HAP-1 (cell line): ENCODE measurements at regions not wholly inside any gene's neighbourhood (a gene's known extent, or its start where the extent isn't known, plus 50 kb on each side); places are given as distances from the start of the nearest gene placed in this dataset.

Experiments used
- DNase-seq, 2 experiments: peaks; one replicate each; pipeline ENCODE4 v3.0.0-alpha.2; 2016 to 2020; ENCODE audit warnings: low spot score in 2 of 2
- H3K27me3 ChIP-seq: fragments of 250-450 bp; sonication (Bioruptor Pico); 2 replicates; pipeline ENCODE4 v1.5.1; 2020; ENCODE audit warnings: low read depth, mild to moderate bottlenecking, moderate library complexity
- H3K36me3 ChIP-seq: fragments of 250-450 bp; sonication (Bioruptor Pico); replicated peaks from 2 replicates; pipeline ENCODE4 v1.5.1; 2020; ENCODE audit warnings: mild to moderate bottlenecking
- H3K4me1 ChIP-seq: fragments of 250-450 bp; sonication (Bioruptor Pico); 2 replicates; pipeline ENCODE4 v1.5.1; 2020; ENCODE audit warnings: mild to moderate bottlenecking
- H3K4me3 ChIP-seq: fragments of 250-450 bp; sonication (Bioruptor Pico); 2 replicates; pipeline ENCODE4 v1.5.1; 2020; ENCODE audit warnings: mild to moderate bottlenecking, moderate library complexity
- H3K9me3 ChIP-seq: fragments of 250-450 bp; sonication (Bioruptor Pico); 2 replicates; pipeline ENCODE4 v1.5.1; 2020; ENCODE audit warnings: mild to moderate bottlenecking, moderate library complexity
- in situ Hi-C: fragments of 300-500 bp; cut with MboI; formaldehyde crosslinking; loops from 3 replicates; pipeline ENCODE4 v1.14.3; 2020; ENCODE audit warnings: low sequenced_read_pairs, inconsistent platforms, mixed read lengths

- in situ Hi-C loops, result no loop called here
- no peaks in the 10 kb centered on the region; the same call in 1 of the 2 replicates for H3K27me3 ChIP-seq
Observed at GRCh38 chr10:21213381-21213780, 312.1 kb downstream of the SKIDA1 start.

GRCh38 chr10:21212912-21213311, 312.6 kb downstream of the SKIDA1 start:
- peaks cover 2% of the 10 kb centered on the region; the same call in 1 of the 2 replicates for H3K9me3 ChIP-seq

More at GRCh38 chr10:21213381-21213780, 312.1 kb downstream of the SKIDA1 start:
- no peaks in the 10 kb centered on the region for H3K4me1 ChIP-seq
- no peak overlapping the region for H3K4me3 ChIP-seq
- peaks cover 2% of the 10 kb centered on the region for H3K9me3 ChIP-seq
- no peak for DNase-seq
- no peaks in the 10 kb centered on the region for H3K36me3 ChIP-seq

GRCh38 chr10:21212348-21212747, 313.1 kb downstream of the SKIDA1 start:
- Histone ChIP-seq H3K27me3 (no peaks in the 10 kb centered on the region; the same call in 1 of the 2 replicates), H3K36me3 (no peaks in the 10 kb centered on the region), H3K9me3 (peaks cover 2% of the 10 kb centered on the region; the same call in 1 of the 2 replicates), H3K4me3 (no peak overlapping the region), H3K4me1 (no peaks in the 10 kb centered on the region)
- in situ Hi-C loops, result no loop called here
- DNase-seq, result no peak

More at GRCh38 chr10:21212912-21213311, 312.6 kb downstream of the SKIDA1 start:
- Histone ChIP-seq H3K4me3 (no peak overlapping the region), H3K27me3 (no peaks in the 10 kb centered on the region; the same call in 1 of the 2 replicates), H3K4me1 (no peaks in the 10 kb centered on the region), H3K36me3 (no peaks in the 10 kb centered on the region)
- DNase-seq, result no peak
- in situ Hi-C loops, result no loop called here

GRCh38 chr10:21209495-21209894, 312.4 kb upstream of the NEBL start:
- Histone ChIP-seq H3K9me3 (no peaks in the 10 kb centered on the region), H3K36me3 (no peaks in the 10 kb centered on the region), H3K4me1 (no peaks in the 10 kb centered on the region), H3K27me3 (no peaks in the 10 kb centered on the region; the same call in 1 of the 2 replicates), H3K4me3 (no peak overlapping the region)
- in situ Hi-C loops, result no loop called here
- no peak for DNase-seq

GRCh38 chr10:21208666-21209316, 311.7 kb upstream of the NEBL start:
- H3K4me1 ChIP-seq, result no peaks in the 10 kb centered on the region
- in situ Hi-C loops, result no loop called here

GRCh38 chr10:21207852-21208646, 310.9 kb upstream of the NEBL start:
- no peaks in the 10 kb centered on the region for H3K4me1 ChIP-seq
- DNase-seq, result no peak
- no peaks in the 10 kb centered on the region; the same call in 1 of the 2 replicates for H3K27me3 ChIP-seq
- in situ Hi-C loops, result no loop called here
- H3K9me3 ChIP-seq, result no peaks in the 10 kb centered on the region
- no peaks in the 10 kb centered on the region for H3K36me3 ChIP-seq
- no peak overlapping the region for H3K4me3 ChIP-seq

More at GRCh38 chr10:21208666-21209316, 311.7 kb upstream of the NEBL start:
- no peaks in the 10 kb centered on the region for H3K36me3 ChIP-seq
- no peak for DNase-seq
- no peaks in the 10 kb centered on the region for H3K9me3 ChIP-seq
- no peak overlapping the region for H3K4me3 ChIP-seq
- no peaks in the 10 kb centered on the region; the same call in 1 of the 2 replicates for H3K27me3 ChIP-seq

- no peak overlapping the region for H3K4me3 ChIP-seq
- no peaks in the 10 kb centered on the region for H3K36me3 ChIP-seq
- peaks cover 2% of the 10 kb centered on the region; the same call in 1 of the 2 replicates for H3K27me3 ChIP-seq
- DNase-seq, result no peak
- in situ Hi-C loops, result no loop called here
- no peaks in the 10 kb centered on the region for H3K4me1 ChIP-seq
- no peaks in the 10 kb centered on the region for H3K9me3 ChIP-seq
Observed at GRCh38 chr10:21205328-21205727, 308.2 kb upstream of the NEBL start.

GRCh38 chr10:21203473-21204107, 306.5 kb upstream of the NEBL start:
- H3K36me3 ChIP-seq, result no peaks in the 10 kb centered on the region
- DNase-seq, result no peak
- H3K4me3 ChIP-seq, result no peak overlapping the region
- H3K4me1 ChIP-seq, result no peaks in the 10 kb centered on the region
- H3K27me3 ChIP-seq, result peaks cover 2% of the 10 kb centered on the region; the same call in 1 of the 2 replicates
- H3K9me3 ChIP-seq, result peaks cover under 1% of the 10 kb centered on the region; the same call in 1 of the 2 replicates
- in situ Hi-C loops, result no loop called here

GRCh38 chr10:21202776-21203462, 305.8 kb upstream of the NEBL start:
- in situ Hi-C loops, result no loop called here
- H3K27me3 ChIP-seq, result peaks cover 2% of the 10 kb centered on the region; the same call in 1 of the 2 replicates
- no peak for DNase-seq
- H3K4me1 ChIP-seq, result no peaks in the 10 kb centered on the region
- H3K9me3 ChIP-seq, result peaks cover 7% of the 10 kb centered on the region
- H3K36me3 ChIP-seq, result no peaks in the 10 kb centered on the region
- H3K4me3 ChIP-seq, result no peak overlapping the region

GRCh38 chr10:21199501-21199900, 302.4 kb upstream of the NEBL start:
- no peaks in the 10 kb centered on the region for H3K36me3 ChIP-seq
- in situ Hi-C loops, result no loop called here
- peaks cover 14% of the 10 kb centered on the region for H3K9me3 ChIP-seq
- H3K27me3 ChIP-seq, result peaks cover 2% of the 10 kb centered on the region; the same call in 1 of the 2 replicates
- H3K4me1 ChIP-seq, result peaks cover 3% of the 10 kb centered on the region
- no peak overlapping the region for H3K4me3 ChIP-seq
- no peak for DNase-seq

GRCh38 chr10:21197838-21198237, 300.7 kb upstream of the NEBL start:
- Histone ChIP-seq H3K9me3 (peaks cover 14% of the 10 kb centered on the region), H3K36me3 (no peaks in the 10 kb centered on the region), H3K4me3 (no peak overlapping the region), H3K27me3 (peaks cover 2% of the 10 kb centered on the region; the same call in 1 of the 2 replicates), H3K4me1 (peaks cover 3% of the 10 kb centered on the region)
- no peak for DNase-seq
- in situ Hi-C loops, result no loop called here

GRCh38 chr10:21196822-21197395, 299.8 kb upstream of the NEBL start:
- in situ Hi-C loops, result no loop called here
- DNase-seq, result no peak
- H3K36me3 ChIP-seq, result no peaks in the 10 kb centered on the region
- H3K4me1 ChIP-seq, result peaks cover 3% of the 10 kb centered on the region
- no peak overlapping the region for H3K4me3 ChIP-seq
- H3K27me3 ChIP-seq, result peaks cover 2% of the 10 kb centered on the region; the same call in 1 of the 2 replicates
- peaks cover 14% of the 10 kb centered on the region for H3K9me3 ChIP-seq

GRCh38 chr10:21195252-21195651, 298.1 kb upstream of the NEBL start:
- Histone ChIP-seq H3K4me1 (peaks cover 3% of the 10 kb centered on the region), H3K9me3 (peaks cover 14% of the 10 kb centered on the region), H3K27me3 (no peaks in the 10 kb centered on the region), H3K36me3 (no peaks in the 10 kb centered on the region), H3K4me3 (no peak overlapping the region)
- no peak for DNase-seq
- in situ Hi-C loops, result no loop called here
